ENCODE measurements at regions not wholly inside any gene's neighbourhood (a gene's known extent, or its start where the extent isn't known, plus 50 kb on each side); places are given as distances from the start of the nearest gene placed in this dataset.

DNA sequence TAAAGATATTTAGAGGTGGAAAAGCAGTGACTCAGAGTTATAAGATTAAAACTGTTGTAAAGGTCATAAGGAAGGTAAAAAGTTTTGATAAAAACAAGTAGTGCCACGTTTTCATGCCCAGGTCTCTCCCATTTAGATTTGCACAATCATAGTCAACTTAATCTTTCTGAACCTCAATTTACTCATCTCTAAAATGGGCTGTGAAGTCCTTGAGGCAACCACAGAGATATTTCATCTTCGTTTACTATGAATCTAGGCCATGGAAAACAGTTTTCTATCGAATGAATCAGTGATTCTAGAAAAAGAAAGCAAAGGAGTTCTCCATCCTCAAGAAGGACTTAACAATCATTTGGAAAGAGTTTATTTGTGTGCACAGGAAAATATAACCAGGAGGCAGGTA lies 190.2 kb downstream of the EDN1 start:
- TF ChIP-seq, protein P1, sequence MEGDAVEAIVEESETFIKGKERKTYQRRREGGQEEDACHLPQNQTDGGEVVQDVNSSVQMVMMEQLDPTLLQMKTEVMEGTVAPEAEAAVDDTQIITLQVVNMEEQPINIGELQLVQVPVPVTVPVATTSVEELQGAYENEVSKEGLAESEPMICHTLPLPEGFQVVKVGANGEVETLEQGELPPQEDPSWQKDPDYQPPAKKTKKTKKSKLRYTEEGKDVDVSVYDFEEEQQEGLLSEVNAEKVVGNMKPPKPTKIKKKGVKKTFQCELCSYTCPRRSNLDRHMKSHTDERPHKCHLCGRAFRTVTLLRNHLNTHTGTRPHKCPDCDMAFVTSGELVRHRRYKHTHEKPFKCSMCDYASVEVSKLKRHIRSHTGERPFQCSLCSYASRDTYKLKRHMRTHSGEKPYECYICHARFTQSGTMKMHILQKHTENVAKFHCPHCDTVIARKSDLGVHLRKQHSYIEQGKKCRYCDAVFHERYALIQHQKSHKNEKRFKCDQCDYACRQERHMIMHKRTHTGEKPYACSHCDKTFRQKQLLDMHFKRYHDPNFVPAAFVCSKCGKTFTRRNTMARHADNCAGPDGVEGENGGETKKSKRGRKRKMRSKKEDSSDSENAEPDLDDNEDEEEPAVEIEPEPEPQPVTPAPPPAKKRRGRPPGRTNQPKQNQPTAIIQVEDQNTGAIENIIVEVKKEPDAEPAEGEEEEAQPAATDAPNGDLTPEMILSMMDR (conservative IDR thresholded peaks at IDR 0.05; ENCODE audit: low read length), result no peak
- TF ChIP-seq EZH2phosphoT487 (IDR thresholded peaks at IDR 0.05; ENCODE audit: borderline replicate concordance, low read depth, low read length), result no peak

Measured in OCI-LY7 (cell line).